ENCODE measurements at regions not wholly inside any gene's neighbourhood (a gene's known extent, or its start where the extent isn't known, plus 50 kb on each side); places are given as distances from the start of the nearest gene placed in this dataset.

- Histone ChIP-seq H3K4me3 (replicated peaks in 1 of 3; ENCODE audit: insufficient read depth in 1 of 3, low read depth in 2 of 3, low read length in 3 of 3) (no peak overlapping the region), H4K20me1 (ENCODE audit: insufficient read depth, low read length) (no peaks in the 10 kb centered on the region), H3K9ac (ENCODE audit: insufficient read depth, low read depth, low read length) (no peak overlapping the region), H3K27me3 (ENCODE audit: control insufficient read depth in 1 of 2, insufficient read depth in 2 of 2, low read length in 2 of 2) (no peaks in the 10 kb centered on the region), H3K36me3 (replicated peaks in 1 of 2; ENCODE audit: control insufficient read depth in 1 of 2, insufficient read depth in 2 of 2, low read length in 2 of 2) (no peaks in the 10 kb centered on the region), H3K9me3 (ENCODE audit: low read length) (no peaks in the 10 kb centered on the region), H3K27ac (ENCODE audit: extremely low read length, insufficient read depth, low read length) (no peak overlapping the region), H2AFZ (ENCODE audit: low read length) (no peak overlapping the region), H3K79me2 (ENCODE audit: insufficient read depth, low read length) (no peaks in the 10 kb centered on the region), H3K4me2 (ENCODE audit: low read depth, low read length) (no peak overlapping the region), H3K4me1 (ENCODE audit: insufficient read depth, low read length) (no peaks in the 10 kb centered on the region)
- intact Hi-C loops (cut with micrococcal nuclease; ENCODE audit: unreplicated experiment), result no loop called here
- 42% methylated on average over 4 of the region's 4 CpGs for WGBS (ENCODE audit: low lambda C conversion rate)
- no TSS peak for BruUV-seq (replicated peaks)
- POLR2A ChIA-PET, result no interaction called here
- no peak for ATAC-seq
- DNase-seq (ENCODE audit: low spot score), result no peak
- FAIRE-seq, result no peak
- in situ Hi-C loops (cut with HindIII; ENCODE audit: extremely low pct_ligation_motif_present, low pct_unique_long_range_greater_than_20kb), result no loop called here
- CTCF ChIA-PET (ENCODE audit: low intra/inter-chr PET ratio, low total read pairs), result no interaction called here
- TF ChIP-seq ZNF180 (CRISPR knock-in tag; IDR thresholded peaks at IDR 0.05; ENCODE audit: borderline replicate concordance, low read depth), result no peak
- no peak for TF ChIP-seq ZNF546 (CRISPR knock-in tag; conservative IDR thresholded peaks at IDR 0.05)
- no peak for TF ChIP-seq MTF1 (CRISPR knock-in tag; IDR thresholded peaks at IDR 0.05)
- TF ChIP-seq ZNF563 (CRISPR knock-in tag; IDR thresholded peaks at IDR 0.05), result no peak
- TF ChIP-seq SP2 (CRISPR knock-in tag; IDR thresholded peaks at IDR 0.05), result no peak
- no peak for TF ChIP-seq HNRNPL (IDR thresholded peaks at IDR 0.05; ENCODE audit: low read depth, low read length)
- TF ChIP-seq ZNF251 (CRISPR knock-in tag; IDR thresholded peaks at IDR 0.05), result no peak
- no peak for TF ChIP-seq ZNF468 (CRISPR knock-in tag; IDR thresholded peaks at IDR 0.05)
- no peak for TF ChIP-seq EEA1 (CRISPR knock-in tag; IDR thresholded peaks at IDR 0.05; ENCODE audit: borderline replicate concordance)
- no peak for TF ChIP-seq ZBTB39 (CRISPR knock-in tag; IDR thresholded peaks at IDR 0.05)
- no peak for TF ChIP-seq GATAD1 (CRISPR knock-in tag; IDR thresholded peaks at IDR 0.05)
- TF ChIP-seq, protein P1, sequence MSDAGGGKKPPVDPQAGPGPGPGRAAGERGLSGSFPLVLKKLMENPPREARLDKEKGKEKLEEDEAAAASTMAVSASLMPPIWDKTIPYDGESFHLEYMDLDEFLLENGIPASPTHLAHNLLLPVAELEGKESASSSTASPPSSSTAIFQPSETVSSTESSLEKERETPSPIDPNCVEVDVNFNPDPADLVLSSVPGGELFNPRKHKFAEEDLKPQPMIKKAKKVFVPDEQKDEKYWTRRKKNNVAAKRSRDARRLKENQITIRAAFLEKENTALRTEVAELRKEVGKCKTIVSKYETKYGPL (CRISPR knock-in tag; IDR thresholded peaks at IDR 0.05), result no peak
- no peak for TF ChIP-seq NFKB2 (CRISPR knock-in tag; IDR thresholded peaks at IDR 0.05; ENCODE audit: borderline replicate concordance)
- TF ChIP-seq, protein P2, sequence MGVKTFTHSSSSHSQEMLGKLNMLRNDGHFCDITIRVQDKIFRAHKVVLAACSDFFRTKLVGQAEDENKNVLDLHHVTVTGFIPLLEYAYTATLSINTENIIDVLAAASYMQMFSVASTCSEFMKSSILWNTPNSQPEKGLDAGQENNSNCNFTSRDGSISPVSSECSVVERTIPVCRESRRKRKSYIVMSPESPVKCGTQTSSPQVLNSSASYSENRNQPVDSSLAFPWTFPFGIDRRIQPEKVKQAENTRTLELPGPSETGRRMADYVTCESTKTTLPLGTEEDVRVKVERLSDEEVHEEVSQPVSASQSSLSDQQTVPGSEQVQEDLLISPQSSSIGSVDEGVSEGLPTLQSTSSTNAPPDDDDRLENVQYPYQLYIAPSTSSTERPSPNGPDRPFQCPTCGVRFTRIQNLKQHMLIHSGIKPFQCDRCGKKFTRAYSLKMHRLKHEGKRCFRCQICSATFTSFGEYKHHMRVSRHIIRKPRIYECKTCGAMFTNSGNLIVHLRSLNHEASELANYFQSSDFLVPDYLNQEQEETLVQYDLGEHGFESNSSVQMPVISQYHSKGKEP (CRISPR knock-in tag; IDR thresholded peaks at IDR 0.05), result no peak
- no peak for TF ChIP-seq NFIB (CRISPR knock-in tag; IDR thresholded peaks at IDR 0.05; ENCODE audit: borderline replicate concordance)
- no peak for TF ChIP-seq ATAD3A (CRISPR knock-in tag; IDR thresholded peaks at IDR 0.05)
- no peak for TF ChIP-seq MED1 (CRISPR knock-in tag; IDR thresholded peaks at IDR 0.05)
- no peak for TF ChIP-seq MYPOP (CRISPR knock-in tag; IDR thresholded peaks at IDR 0.05)
Measured at GRCh38 chr6:14987490-14987889, 258.4 kb upstream of the JARID2 start.

Measured in HepG2 (cell line).